H9 (cell line): ENCODE measurements at regions not wholly inside any gene's neighbourhood (a gene's known extent, or its start where the extent isn't known, plus 50 kb on each side); places are given as distances from the start of the nearest gene placed in this dataset.
A peak's percentile ranks its signal among the peaks of the same experiment; 100 is the strongest.

Experiments used
- DNase-seq: peaks from one replicate; pipeline ENCODE4 v3.0.0-alpha.2; 2017
- H2AFZ ChIP-seq: one replicate; pipeline ENCODE4 v1.6.1; 2013; ENCODE audit warnings: mild to moderate bottlenecking, low read length, control low read depth, moderate library complexity
- H2AK5ac ChIP-seq: 2 replicates; pipeline ENCODE4 v1.6.1; 2013; ENCODE audit warnings: low read length, control low read depth, mixed read lengths; ENCODE audit not compliant: insufficient read length
- H2BK120ac ChIP-seq: one replicate; pipeline ENCODE4 v1.6.1; 2013; ENCODE audit warnings: low read depth, mild to moderate bottlenecking, low read length, control low read depth, inconsistent platforms; ENCODE audit not compliant: poor library complexity, severe bottlenecking
- H2BK12ac ChIP-seq: 2 replicates; pipeline ENCODE4 v1.6.1; 2013; ENCODE audit warnings: low read length, control low read depth, mixed read lengths, low read depth; ENCODE audit not compliant: insufficient read length
- H2BK15ac ChIP-seq: 2 replicates; pipeline ENCODE4 v1.6.1; 2013; ENCODE audit warnings: low read depth, low read length, control low read depth
- H2BK20ac ChIP-seq: one replicate; pipeline ENCODE4 v1.6.1; 2013; ENCODE audit warnings: low read depth, mild to moderate bottlenecking, low read length, control low read depth, inconsistent platforms; ENCODE audit not compliant: poor library complexity, severe bottlenecking
- H2BK5ac ChIP-seq: 2 replicates; pipeline ENCODE4 v1.6.1; 2013; ENCODE audit warnings: low read length, control low read depth, mixed read lengths; ENCODE audit not compliant: insufficient read length
- H3K14ac ChIP-seq: 2 replicates; pipeline ENCODE4 v1.6.1; 2013; ENCODE audit warnings: low read length, control low read depth; ENCODE audit not compliant: insufficient read depth
- H3K18ac ChIP-seq: 2 replicates; pipeline ENCODE4 v1.6.1; 2013; ENCODE audit warnings: low read depth, mild to moderate bottlenecking, mixed read lengths, low read length, control low read depth; ENCODE audit not compliant: insufficient read length
- H3K23ac ChIP-seq: 2 replicates; pipeline ENCODE4 v1.6.1; 2013; ENCODE audit warnings: low read length, control low read depth, mixed read lengths, low read depth; ENCODE audit not compliant: insufficient read length
- H3K23me2 ChIP-seq: 2 replicates; pipeline ENCODE4 v1.6.1; 2013; ENCODE audit warnings: low read depth, mild to moderate bottlenecking, mixed read lengths, low read length, control low read depth; ENCODE audit not compliant: insufficient read length, poor library complexity, severe bottlenecking
- H3K27ac ChIP-seq: 2 replicates; pipeline ENCODE4 v1.5.1; 2013; ENCODE audit warnings: low read length, control low read depth, mixed read lengths, low read depth; ENCODE audit not compliant: insufficient read length
- H3K27me3 ChIP-seq: 2 replicates; pipeline ENCODE4 v1.6.1; 2013; ENCODE audit warnings: low read length, control low read depth, inconsistent platforms; ENCODE audit not compliant: insufficient read depth
- H3K4ac ChIP-seq: 2 replicates; pipeline ENCODE4 v1.6.1; 2013; ENCODE audit warnings: low read depth, mild to moderate bottlenecking, control low read depth, inconsistent platforms, low read length, moderate library complexity
- H3K4me1 ChIP-seq: 2 replicates; pipeline ENCODE4 v1.6.1; 2013; ENCODE audit warnings: low read length, control low read depth, inconsistent platforms; ENCODE audit not compliant: insufficient read depth
- H3K4me2 ChIP-seq: 2 replicates; pipeline ENCODE4 v1.6.1; 2013; ENCODE audit warnings: low read length, control low read depth, mixed read lengths; ENCODE audit not compliant: insufficient read length, insufficient read depth
- H3K56ac ChIP-seq: 2 replicates; pipeline ENCODE4 v1.6.1; 2013; ENCODE audit warnings: low read depth, mild to moderate bottlenecking, mixed read lengths, low read length, control low read depth; ENCODE audit not compliant: insufficient read length
- H3K79me1 ChIP-seq: 2 replicates; pipeline ENCODE4 v1.6.1; 2013; ENCODE audit warnings: low read depth, mild to moderate bottlenecking, moderate library complexity, low read length, control low read depth, inconsistent platforms; ENCODE audit not compliant: insufficient read depth, poor library complexity, severe bottlenecking
- H3K79me2 ChIP-seq: 2 replicates; pipeline ENCODE4 v1.6.1; 2013; ENCODE audit warnings: low read length, control low read depth, inconsistent platforms; ENCODE audit not compliant: insufficient read depth
- H3K9ac ChIP-seq: 2 replicates; pipeline ENCODE4 v1.6.1; 2013; ENCODE audit warnings: low read length, control low read depth, mixed read lengths; ENCODE audit not compliant: insufficient read length; ENCODE audit errors: extremely low read depth
- H3K9me3 ChIP-seq: one replicate; pipeline ENCODE4 v1.6.1; 2013; ENCODE audit warnings: low read depth, low read length, inconsistent platforms; ENCODE audit not compliant: control insufficient read depth
- H3T11ph ChIP-seq: one replicate; pipeline ENCODE4 v1.6.1; 2013; ENCODE audit warnings: mild to moderate bottlenecking, low read length, control low read depth, inconsistent platforms
- H4K20me1 ChIP-seq: one replicate; pipeline ENCODE4 v1.6.1; 2013; ENCODE audit not compliant: control insufficient read depth, insufficient read length, insufficient read depth
- H4K5ac ChIP-seq: 2 replicates; pipeline ENCODE4 v1.6.1; 2013; ENCODE audit warnings: low read depth, mild to moderate bottlenecking, mixed read lengths, low read length, control low read depth; ENCODE audit not compliant: insufficient read length
- H4K8ac ChIP-seq: replicated peaks from 2 replicates; pipeline ENCODE4 v1.6.1; 2013; ENCODE audit warnings: low read length, control low read depth, mixed read lengths, low read depth; ENCODE audit not compliant: insufficient read length
- H4K91ac ChIP-seq: 2 replicates; pipeline ENCODE4 v1.6.1; 2013; ENCODE audit warnings: low read depth, mild to moderate bottlenecking, moderate library complexity, mixed read lengths, low read length, control low read depth; ENCODE audit not compliant: insufficient read length
- H3K27ac Mint-ChIP-seq, 3 experiments: 2 replicates in 2 of 3; 3 replicates in 1 of 3; pipeline ENCODE4 v1.8.0; 2020 to 2021; ENCODE audit warnings: mixed read lengths in 3 of 3, mild to moderate bottlenecking in 1 of 3, moderate library complexity in 1 of 3
- H3K27me3 Mint-ChIP-seq: 2 replicates; pipeline ENCODE4 v1.8.0; 2021; ENCODE audit warnings: low read depth, mild to moderate bottlenecking, moderate library complexity, mixed read lengths
- H3K36me3 Mint-ChIP-seq, 3 experiments: 2 replicates in 2 of 3; 3 replicates in 1 of 3; pipeline ENCODE4 v1.8.0; 2020 to 2021; ENCODE audit warnings: low read depth in 3 of 3, mixed read lengths in 3 of 3; ENCODE audit not compliant: insufficient read depth in 1 of 3
- H3K4me1 Mint-ChIP-seq, 2 experiments: 2 replicates each; pipeline ENCODE4 v1.8.0; 2020; ENCODE audit warnings: mixed read lengths in 2 of 2
- H3K4me3 Mint-ChIP-seq, 2 experiments: 2 replicates in 1 of 2; 3 replicates in 1 of 2; pipeline ENCODE4 v1.8.0; 2020 to 2021; ENCODE audit warnings: mild to moderate bottlenecking in 2 of 2, mixed read lengths in 2 of 2, moderate library complexity in 1 of 2
- H3K9me3 Mint-ChIP-seq, 2 experiments: 2 replicates in 1 of 2; 3 replicates in 1 of 2; pipeline ENCODE4 v1.8.0; 2020; ENCODE audit warnings: mild to moderate bottlenecking in 2 of 2, mixed read lengths in 2 of 2, moderate library complexity in 1 of 2
- CTCF ChIP-seq: fragments of 200-600 bp; sonication (generic); conservative IDR thresholded peaks from 3 replicates; pipeline ENCODE4 v1.8.0; 2021; ENCODE audit warnings: antibody characterized with exemption, mild to moderate bottlenecking
- WGBS: extraction: QIAGEN DNeasy Blood & Tissue Kit; methylation state at CpG from one replicate; pipeline ENCODE4 v1.1.7; 2013; ENCODE audit warnings: missing lambda C conversion rate, low lambda C conversion rate, mixed read lengths; ENCODE audit not compliant: insufficient read length; ENCODE audit errors: extremely low coverage; 5-methylcytosine and 5-hydroxymethylcytosine counted together

GRCh38 chr1:31505911-31506497 is 70.3 kb upstream of the TINAGL1 start:
- Mint-ChIP-seq H3K27ac (peak overlapping the region in 1 of 3 experiments; percentile 34; a peak in 1 of 7 replicates), H3K9me3 (no peaks in the 10 kb centered on the region; a peak in 1 of 5 replicates), H3K27me3 (peaks cover 23% of the 10 kb centered on the region), H3K36me3 (no peaks in the 10 kb centered on the region; a peak in 2 of 7 replicates), H3K4me1 (peaks cover 33 to 53% of the 10 kb centered on the region in 2 experiments), H3K4me3 (no peak overlapping the region)
- H4K5ac ChIP-seq = no peak overlapping the region
- no peak for TF ChIP-seq CTCF
- H2BK12ac ChIP-seq = no peak overlapping the region
- no peak overlapping the region for H3K56ac ChIP-seq
- no peak overlapping the region for H2AK5ac ChIP-seq
- no peak overlapping the region for H3K27ac ChIP-seq
- no peak overlapping the region for H2BK15ac ChIP-seq
- no peaks in the 10 kb centered on the region for H3K27me3 ChIP-seq
- H3K4me2 ChIP-seq = no peak overlapping the region
- no peak overlapping the region for H2BK20ac ChIP-seq
- no peak overlapping the region for H3K9ac ChIP-seq
- H3K9me3 ChIP-seq = no peaks in the 10 kb centered on the region
- peak; percentile 9 for DNase-seq
- H3K14ac ChIP-seq = no peak overlapping the region
- no peak overlapping the region for H2AFZ ChIP-seq
- no peak overlapping the region for H3K23ac ChIP-seq
- no peaks in the 10 kb centered on the region for H3K79me1 ChIP-seq
- H2BK5ac ChIP-seq = no peak overlapping the region
- no peak overlapping the region for H2BK120ac ChIP-seq
- H4K91ac ChIP-seq = no peak overlapping the region
- H3K18ac ChIP-seq = no peak overlapping the region
- no peak overlapping the region for H4K8ac ChIP-seq
- H4K20me1 ChIP-seq = no peaks in the 10 kb centered on the region
- no peaks in the 10 kb centered on the region for H3K79me2 ChIP-seq
- peaks cover 11% of the 10 kb centered on the region; the same call in 1 of the 2 replicates for H3K4me1 ChIP-seq
- no peak overlapping the region for H3K4ac ChIP-seq
- WGBS = no CpG with 5 or more reads among the region's 13 CpGs
- H3T11ph ChIP-seq = no peak overlapping the region
- H3K23me2 ChIP-seq = no peaks in the 10 kb centered on the region
